A549 (cell line): ENCODE measurements at regions not wholly inside any gene's neighbourhood (a gene's known extent, or its start where the extent isn't known, plus 50 kb on each side); places are given as distances from the start of the nearest gene placed in this dataset.
A peak's percentile ranks its signal among the peaks of the same experiment; 100 is the strongest.
"Not testable (repeated sequence)": the region's sequence is repeated elsewhere in the genome, so short reads cannot be mapped to it uniquely, and the experiment has no call there.

ENCODE experiments used
- ATAC-seq, 2 experiments: fragments of 200-7000 bp in 1 of 2; fragments of >200 bp in 1 of 2; cut with Nextera tagmentation in 1 of 2; cut with Tn5 transposase in 1 of 2; 3 replicates each; pipeline versions ENCODE4 v1.8.0 to v1.9.1; 2018 to 2020; ENCODE audit warnings: mild to moderate bottlenecking in 1 of 2, moderate library complexity in 1 of 2
- CTCF ChIA-PET: fragments of 300-600 bp; sonication (Branson Sonifier 250); formaldehyde crosslinking; extraction: SDS; loops from one replicate; lab custom pipeline; 2021; ENCODE audit warnings: antibody characterized with exemption, inconsistent platforms; lab: Yijun Ruan, JAX
- POLR2A ChIA-PET: fragments of 350-600 bp; formaldehyde crosslinking; extraction: SDS; loops from one replicate; lab custom pipeline; 2021; ENCODE audit warnings: antibody characterized with exemption, inconsistent platforms; lab: Yijun Ruan, JAX
- DNase-seq, 2 experiments: peaks; one replicate each; pipeline versions ENCODE4 v3.0.0 to v3.0.0-alpha.2; 2011 to 2016; ENCODE audit warnings: low read depth in 1 of 2, low spot score in 1 of 2
- FAIRE-seq: peaks from 2 replicates; lab custom pipeline; 2011; peaks lifted over from hg19 to GRCh38; lab: Jason Lieb, UNC
- H3K27ac ChIP-seq, 2 experiments: fragments of >200 bp; sonication (Bioruptor Twin); formaldehyde crosslinking; 3 replicates each; pipeline ENCODE4 v1.5.1; 2016 to 2017
- H3K4me1 ChIP-seq: fragments of >200 bp; sonication (Bioruptor Twin); formaldehyde crosslinking; 3 replicates; pipeline ENCODE4 v1.6.1; 2016
- H3K4me2 ChIP-seq: fragments of >200 bp; sonication (Bioruptor Twin); formaldehyde crosslinking; 3 replicates; pipeline ENCODE4 v1.6.1; 2016
- H3K4me3 ChIP-seq: fragments of >200 bp; sonication (Bioruptor Twin); formaldehyde crosslinking; 3 replicates; pipeline ENCODE4 v1.5.1; 2016
- H3K9me3 ChIP-seq: fragments of >200 bp; sonication (Bioruptor Twin); formaldehyde crosslinking; 3 replicates; pipeline ENCODE4 v1.6.1; 2016
- CBX8 ChIP-seq: fragments of 200-600 bp; sonication (generic); IDR thresholded peaks from 2 replicates; pipeline ENCODE4 v1.6.1; 2016
- ESRRA ChIP-seq: fragments of 150-350 bp; IDR thresholded peaks from 2 replicates; pipeline ENCODE4 v1.6.1; 2014; ENCODE audit warnings: mild to moderate bottlenecking, low read length, borderline replicate concordance
- FOSL2 ChIP-seq, 2 experiments: fragments of 450-650 bp in 1 of 2; fragments of >200 bp in 1 of 2; sonication (Bioruptor Twin) in 1 of 2; formaldehyde crosslinking; IDR thresholded peaks; 2 replicates each; pipeline versions ENCODE4 v1.5.0 to v1.6.1; 2016 to 2020; ENCODE audit warnings: mild to moderate bottlenecking in 1 of 2, moderate library complexity in 1 of 2
- GATA3 ChIP-seq: IDR thresholded peaks from 2 replicates; pipeline ENCODE4 v1.6.1; 2012; ENCODE audit warnings: borderline replicate concordance
- HEYL ChIP-seq: fragments of 250-450 bp; sonication (Bioruptor Pico); IDR thresholded peaks from 2 replicates; pipeline ENCODE4 v1.8.0; 2021; ENCODE audit warnings: mild to moderate bottlenecking, moderate library complexity
- MAFK ChIP-seq: fragments of 450-650 bp; IDR thresholded peaks from 2 replicates; pipeline ENCODE4 v1.6.1; 2014; ENCODE audit not compliant: partially characterized antibody
- NFE2L2 ChIP-seq: fragments of 150-350 bp; conservative IDR thresholded peaks from 2 replicates; pipeline ENCODE4 v1.6.1; 2014; ENCODE audit warnings: low read length
- NR3C1 ChIP-seq: fragments of >200 bp; sonication (Bioruptor Twin); formaldehyde crosslinking; IDR thresholded peaks from 3 replicates; pipeline ENCODE4 v1.6.1; 2017
- PHF8 ChIP-seq: fragments of 200-600 bp; sonication (generic); IDR thresholded peaks from 2 replicates; pipeline ENCODE4 v1.6.1; 2016; ENCODE audit warnings: low read depth, mild to moderate bottlenecking, antibody characterized with exemption, moderate library complexity, borderline replicate concordance
- POLR2AphosphoS2 ChIP-seq: conservative IDR thresholded peaks from 2 replicates; pipeline ENCODE4 v1.6.1; 2012; ENCODE audit warnings: low read length, improper control_type of control experiment, inconsistent platforms
- RCOR1 ChIP-seq: fragments of 150-350 bp; IDR thresholded peaks from 2 replicates; pipeline ENCODE4 v1.6.1; 2014; ENCODE audit warnings: antibody characterized with exemption, low read length, low read depth
- SREBF2 ChIP-seq: fragments of 450-650 bp; IDR thresholded peaks from 2 replicates; pipeline ENCODE4 v1.6.1; 2014; ENCODE audit warnings: mild to moderate bottlenecking, moderate library complexity
- TFCP2L1 ChIP-seq: fragments of 250-450 bp; sonication (Bioruptor Pico); IDR thresholded peaks from 2 replicates; pipeline ENCODE4 v1.5.0; 2021; ENCODE audit warnings: mild to moderate bottlenecking
- TP53 ChIP-seq: fragments of 250-450 bp; sonication (Bioruptor Pico); IDR thresholded peaks from 2 replicates; pipeline ENCODE4 v1.5.0; 2021; ENCODE audit warnings: mild to moderate bottlenecking, moderate library complexity
- WGBS: methylation state at CpG from one replicate; pipeline ENCODE4 v1.1.6; 2017; ENCODE audit errors: missing lambda C conversion rate; 5-methylcytosine and 5-hydroxymethylcytosine counted together
- TF ChIP-seq, protein P1 (sequence below): fragments of >200 bp; sonication (Bioruptor Twin); formaldehyde crosslinking; IDR thresholded peaks from 2 replicates; pipeline ENCODE4 v1.6.1; 2016
- TF ChIP-seq, protein P2 (sequence below): IDR thresholded peaks from 2 replicates; pipeline ENCODE4 v1.6.1; 2012
- TF ChIP-seq, protein P3 (sequence below): IDR thresholded peaks from 2 replicates; pipeline ENCODE4 v1.6.1; 2012; ENCODE audit warnings: low read depth, borderline replicate concordance
- TF ChIP-seq, protein P4 (sequence below): fragments of >200 bp; sonication (Bioruptor Twin); formaldehyde crosslinking; IDR thresholded peaks from 3 replicates; pipeline ENCODE4 v1.5.1; 2016
- TF ChIP-seq, protein P5 (sequence below): fragments of >200 bp; sonication (Bioruptor Twin); formaldehyde crosslinking; IDR thresholded peaks from 3 replicates; pipeline ENCODE4 v1.6.1; 2016
- TF ChIP-seq, protein P6 (sequence below): fragments of 250-450 bp; sonication (Bioruptor Pico); IDR thresholded peaks from 2 replicates; pipeline ENCODE4 v1.5.0; 2021; ENCODE audit warnings: mild to moderate bottlenecking, moderate library complexity, borderline replicate concordance

DNA sequence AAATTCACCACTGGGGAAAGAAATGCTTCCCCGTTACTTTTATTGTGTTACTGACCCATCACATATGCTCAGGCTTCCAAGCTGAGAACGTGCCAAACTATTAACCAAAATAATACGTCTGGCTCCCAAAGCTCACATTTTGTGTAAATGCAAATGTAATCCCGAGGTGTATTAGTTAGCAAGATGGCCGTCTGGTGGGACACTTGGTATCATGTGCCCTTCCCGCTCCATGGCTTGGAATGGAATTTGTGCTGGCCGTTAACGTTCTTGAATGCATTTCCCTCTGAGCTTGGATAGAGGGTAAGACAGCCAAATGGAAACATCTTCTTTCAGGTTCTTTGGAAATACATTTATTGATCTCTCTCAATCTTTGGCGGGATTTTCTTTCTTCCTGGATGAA is 105.0 kb downstream of the MFAP3L start (continued):
- TF ChIP-seq, protein P1, sequence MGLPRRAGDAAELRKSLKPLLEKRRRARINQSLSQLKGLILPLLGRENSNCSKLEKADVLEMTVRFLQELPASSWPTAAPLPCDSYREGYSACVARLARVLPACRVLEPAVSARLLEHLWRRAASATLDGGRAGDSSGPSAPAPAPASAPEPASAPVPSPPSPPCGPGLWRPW: no peak
- TF ChIP-seq, protein P2, sequence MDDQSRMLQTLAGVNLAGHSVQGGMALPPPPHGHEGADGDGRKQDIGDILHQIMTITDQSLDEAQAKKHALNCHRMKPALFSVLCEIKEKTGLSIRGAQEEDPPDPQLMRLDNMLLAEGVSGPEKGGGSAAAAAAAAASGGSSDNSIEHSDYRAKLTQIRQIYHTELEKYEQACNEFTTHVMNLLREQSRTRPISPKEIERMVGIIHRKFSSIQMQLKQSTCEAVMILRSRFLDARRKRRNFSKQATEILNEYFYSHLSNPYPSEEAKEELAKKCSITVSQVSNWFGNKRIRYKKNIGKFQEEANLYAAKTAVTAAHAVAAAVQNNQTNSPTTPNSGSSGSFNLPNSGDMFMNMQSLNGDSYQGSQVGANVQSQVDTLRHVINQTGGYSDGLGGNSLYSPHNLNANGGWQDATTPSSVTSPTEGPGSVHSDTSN: no peak
- TF ChIP-seq FOSL2 (IDR thresholded peaks at IDR 0.05): no peak
- TF ChIP-seq FOSL2 (CRISPR knock-in tag; IDR thresholded peaks at IDR 0.05): no peak

DNA sequence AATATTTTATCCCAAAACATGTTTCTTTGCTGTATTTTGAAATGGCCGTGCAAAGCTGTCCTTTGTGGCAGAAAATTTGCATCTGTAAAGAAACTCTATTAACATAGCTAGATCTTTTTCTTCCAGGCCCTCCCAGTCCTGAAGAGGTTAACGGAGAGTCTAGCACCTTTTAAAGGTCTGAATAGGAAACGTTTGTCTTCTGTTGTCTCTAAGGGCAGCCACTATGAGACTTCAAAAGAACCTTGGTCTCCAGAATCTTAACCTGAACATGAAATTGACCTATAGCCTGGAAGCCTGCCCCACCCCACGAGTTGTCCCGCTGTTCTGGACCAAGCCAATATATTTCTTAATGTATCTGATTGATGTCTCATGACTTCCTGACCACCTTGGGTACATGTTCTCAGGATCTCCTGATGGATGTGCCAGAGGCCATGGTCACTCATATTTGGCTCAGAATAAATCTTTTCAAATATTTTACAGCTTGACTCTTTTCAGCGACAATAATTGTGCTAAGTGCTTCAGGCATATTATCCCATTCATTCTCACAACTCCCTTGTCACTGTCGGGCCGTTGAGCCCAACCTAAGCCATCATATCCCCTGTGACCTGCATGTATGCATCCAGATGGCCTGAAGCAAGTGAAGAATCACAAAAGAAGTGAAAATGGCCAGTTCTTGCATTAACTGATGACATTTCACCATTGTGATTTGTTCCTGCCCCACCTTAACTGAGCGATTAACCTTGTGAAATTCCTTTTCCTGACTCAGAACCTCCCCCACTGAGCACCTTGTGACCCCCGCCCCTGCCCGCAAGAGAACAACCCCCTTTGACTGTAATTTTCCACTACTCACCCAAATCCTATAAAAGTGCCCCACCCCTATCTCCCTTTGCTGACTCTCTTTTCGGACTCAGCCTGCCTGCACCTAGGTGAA is 106.7 kb downstream of the MFAP3L start:
- H3K27ac ChIP-seq: peak overlapping the region; percentile 26 to 31; a peak in 2 of 6 replicates
- H3K9me3 ChIP-seq, H3K4me3 ChIP-seq, ATAC-seq, FAIRE-seq, POLR2A ChIA-PET, CTCF ChIA-PET: not testable (repeated sequence)
- H3K4me2 ChIP-seq: peak overlapping the region; percentile 44
- DNase-seq: peak in 1 of 2 experiments; percentile 10
- peaks cover 15% of the 10 kb centered on the region for H3K4me1 ChIP-seq
- 33% methylated on average over 12 of the region's 12 CpGs for WGBS

DNA sequence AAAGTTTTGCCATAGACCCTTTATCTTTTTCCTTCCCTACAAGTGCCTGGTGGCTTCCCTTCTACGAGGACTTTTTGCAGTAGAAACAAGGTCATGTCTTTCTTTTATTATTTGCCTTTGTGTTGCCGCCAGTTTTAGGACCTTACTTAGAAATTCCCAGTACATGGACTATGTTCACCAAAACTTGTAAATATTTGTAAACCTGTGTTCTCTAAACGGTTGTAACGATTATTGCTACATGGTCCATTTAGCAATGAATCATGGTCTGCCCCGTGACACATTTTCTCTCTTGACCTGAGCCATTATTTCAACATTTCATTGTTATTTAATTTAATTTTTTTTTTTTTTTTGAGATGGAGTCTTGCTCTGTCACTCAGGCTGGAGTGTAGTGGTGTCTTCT is 110.7 kb downstream of the MFAP3L start:
- Histone ChIP-seq H3K4me3 (no peak overlapping the region), H3K9me3 (0 out of 3 replicates have a peak, but pooled peaks cover 7% of the 10 kb centered on the region), H3K4me2 (no peak overlapping the region), H3K4me1 (peaks cover 15% of the 10 kb centered on the region)
- DNase-seq (no peak), FAIRE-seq (no peak), ATAC-seq (no peak)
- CTCF ChIA-PET: interaction anchor here (2.1 kb wide), 1 partner anchor 16 kb away, joined by 7 read pairs; no protein-coding TSS in a partner anchor
- TF ChIP-seq, protein P2: no peak
- TF ChIP-seq GATA3: no peak
- TF ChIP-seq, protein P1: no peak
- TF ChIP-seq TP53: no peak
- no peak for TF ChIP-seq CBX8
- no peak for TF ChIP-seq POLR2AphosphoS2
- TF ChIP-seq NR3C1: no peak
- TF ChIP-seq, protein P3, sequence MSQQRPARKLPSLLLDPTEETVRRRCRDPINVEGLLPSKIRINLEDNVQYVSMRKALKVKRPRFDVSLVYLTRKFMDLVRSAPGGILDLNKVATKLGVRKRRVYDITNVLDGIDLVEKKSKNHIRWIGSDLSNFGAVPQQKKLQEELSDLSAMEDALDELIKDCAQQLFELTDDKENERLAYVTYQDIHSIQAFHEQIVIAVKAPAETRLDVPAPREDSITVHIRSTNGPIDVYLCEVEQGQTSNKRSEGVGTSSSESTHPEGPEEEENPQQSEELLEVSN: no peak
- TF ChIP-seq SREBF2: no peak
- TF ChIP-seq, protein P4, sequence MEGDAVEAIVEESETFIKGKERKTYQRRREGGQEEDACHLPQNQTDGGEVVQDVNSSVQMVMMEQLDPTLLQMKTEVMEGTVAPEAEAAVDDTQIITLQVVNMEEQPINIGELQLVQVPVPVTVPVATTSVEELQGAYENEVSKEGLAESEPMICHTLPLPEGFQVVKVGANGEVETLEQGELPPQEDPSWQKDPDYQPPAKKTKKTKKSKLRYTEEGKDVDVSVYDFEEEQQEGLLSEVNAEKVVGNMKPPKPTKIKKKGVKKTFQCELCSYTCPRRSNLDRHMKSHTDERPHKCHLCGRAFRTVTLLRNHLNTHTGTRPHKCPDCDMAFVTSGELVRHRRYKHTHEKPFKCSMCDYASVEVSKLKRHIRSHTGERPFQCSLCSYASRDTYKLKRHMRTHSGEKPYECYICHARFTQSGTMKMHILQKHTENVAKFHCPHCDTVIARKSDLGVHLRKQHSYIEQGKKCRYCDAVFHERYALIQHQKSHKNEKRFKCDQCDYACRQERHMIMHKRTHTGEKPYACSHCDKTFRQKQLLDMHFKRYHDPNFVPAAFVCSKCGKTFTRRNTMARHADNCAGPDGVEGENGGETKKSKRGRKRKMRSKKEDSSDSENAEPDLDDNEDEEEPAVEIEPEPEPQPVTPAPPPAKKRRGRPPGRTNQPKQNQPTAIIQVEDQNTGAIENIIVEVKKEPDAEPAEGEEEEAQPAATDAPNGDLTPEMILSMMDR: no peak
- no peak for TF ChIP-seq PHF8
- no peak for TF ChIP-seq ESRRA
- TF ChIP-seq TFCP2L1: no peak
- no peak for TF ChIP-seq RCOR1
- TF ChIP-seq, protein P5, sequence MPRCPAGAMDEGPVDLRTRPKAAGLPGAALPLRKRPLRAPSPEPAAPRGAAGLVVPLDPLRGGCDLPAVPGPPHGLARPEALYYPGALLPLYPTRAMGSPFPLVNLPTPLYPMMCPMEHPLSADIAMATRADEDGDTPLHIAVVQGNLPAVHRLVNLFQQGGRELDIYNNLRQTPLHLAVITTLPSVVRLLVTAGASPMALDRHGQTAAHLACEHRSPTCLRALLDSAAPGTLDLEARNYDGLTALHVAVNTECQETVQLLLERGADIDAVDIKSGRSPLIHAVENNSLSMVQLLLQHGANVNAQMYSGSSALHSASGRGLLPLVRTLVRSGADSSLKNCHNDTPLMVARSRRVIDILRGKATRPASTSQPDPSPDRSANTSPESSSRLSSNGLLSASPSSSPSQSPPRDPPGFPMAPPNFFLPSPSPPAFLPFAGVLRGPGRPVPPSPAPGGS: no peak
- TF ChIP-seq, protein P6, sequence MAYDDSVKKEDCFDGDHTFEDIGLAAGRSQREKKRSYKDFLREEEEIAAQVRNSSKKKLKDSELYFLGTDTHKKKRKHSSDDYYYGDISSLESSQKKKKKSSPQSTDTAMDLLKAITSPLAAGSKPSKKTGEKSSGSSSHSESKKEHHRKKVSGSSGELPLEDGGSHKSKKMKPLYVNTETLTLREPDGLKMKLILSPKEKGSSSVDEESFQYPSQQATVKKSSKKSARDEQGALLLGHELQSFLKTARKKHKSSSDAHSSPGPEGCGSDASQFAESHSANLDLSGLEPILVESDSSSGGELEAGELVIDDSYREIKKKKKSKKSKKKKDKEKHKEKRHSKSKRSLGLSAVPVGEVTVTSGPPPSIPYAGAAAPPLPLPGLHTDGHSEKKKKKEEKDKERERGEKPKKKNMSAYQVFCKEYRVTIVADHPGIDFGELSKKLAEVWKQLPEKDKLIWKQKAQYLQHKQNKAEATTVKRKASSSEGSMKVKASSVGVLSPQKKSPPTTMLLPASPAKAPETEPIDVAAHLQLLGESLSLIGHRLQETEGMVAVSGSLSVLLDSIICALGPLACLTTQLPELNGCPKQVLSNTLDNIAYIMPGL: no peak
- TF ChIP-seq MAFK: no peak
- TF ChIP-seq NFE2L2: no peak
- no peak for TF ChIP-seq FOSL2 (IDR thresholded peaks at IDR 0.05)
- TF ChIP-seq FOSL2 (CRISPR knock-in tag; IDR thresholded peaks at IDR 0.05): no peak
- TF ChIP-seq HEYL: no peak
- TF ChIP-seq, all 56 proteins: peak for 0
- POLR2A ChIA-PET: no interaction called here
- 31% methylated on average over 5 of the region's 5 CpGs for WGBS
- H3K27ac ChIP-seq: no peak overlapping the region
